A673 (cell line): ENCODE measurements at regions not wholly inside any gene's neighbourhood (a gene's known extent, or its start where the extent isn't known, plus 50 kb on each side); places are given as distances from the start of the nearest gene placed in this dataset.

Experiments
- BruUV-seq: library from RNA; stranded (reverse); fragments of 400-500 nt; replicated peaks from 2 replicates; lab custom pipeline; 2021; lab: Mats Ljungman, UMichigan
- CTCF ChIA-PET: fragments of 300-600 bp; sonication (Branson Sonifier 250); formaldehyde crosslinking; loops from one replicate; lab custom pipeline; 2022; ENCODE audit warnings: antibody characterized with exemption; lab: Charles Lee
- POLR2A ChIA-PET: fragments of 300-600 bp; sonication (Branson Sonifier 250); formaldehyde crosslinking; loops from one replicate; lab custom pipeline; 2022; ENCODE audit warnings: antibody characterized with exemption; ENCODE audit not compliant: low non-redundant PET; lab: Charles Lee
- DNase-seq: peaks from one replicate; pipeline ENCODE4 v3.0.0-alpha.2; 2015; ENCODE audit warnings: low spot score
- H3K27ac ChIP-seq: fragments of 200-600 bp; sonication (generic); 2 replicates; pipeline ENCODE4 v1.5.1; 2016; ENCODE audit warnings: mixed run types, low read depth, mild to moderate bottlenecking, mixed read lengths, antibody characterized with exemption, low read length; ENCODE audit not compliant: poor library complexity, severe bottlenecking
- H3K27me3 ChIP-seq: fragments of 200-600 bp; sonication (generic); replicated peaks from 2 replicates; pipeline ENCODE4 v1.6.1; 2017; ENCODE audit warnings: mixed run types, low read depth, mild to moderate bottlenecking, mixed read lengths, antibody characterized with exemption, low read length; ENCODE audit not compliant: insufficient read depth, poor library complexity
- H3K36me3 ChIP-seq: fragments of 200-600 bp; sonication (generic); 2 replicates; pipeline ENCODE4 v1.6.1; 2016; ENCODE audit warnings: mixed run types, mild to moderate bottlenecking, mixed read lengths, antibody characterized with exemption, low read length; ENCODE audit not compliant: insufficient read depth, poor library complexity, severe bottlenecking
- H3K4me1 ChIP-seq: fragments of 200-600 bp; sonication (generic); 2 replicates; pipeline ENCODE4 v1.6.1; 2017; ENCODE audit warnings: mixed run types, mild to moderate bottlenecking, mixed read lengths, antibody characterized with exemption, low read length; ENCODE audit not compliant: insufficient read depth, poor library complexity, severe bottlenecking
- H3K4me3 ChIP-seq: fragments of 200-600 bp; sonication (generic); 2 replicates; pipeline ENCODE4 v1.5.1; 2016; ENCODE audit warnings: low read depth, mixed run types, mild to moderate bottlenecking, mixed read lengths, low read length; ENCODE audit not compliant: poor library complexity, severe bottlenecking
- H3K9me3 ChIP-seq: fragments of 200-600 bp; sonication (generic); 2 replicates; pipeline ENCODE4 v1.6.1; 2016; ENCODE audit warnings: mixed run types, low read depth, mild to moderate bottlenecking, mixed read lengths, antibody characterized with exemption, low read length; ENCODE audit not compliant: poor library complexity, severe bottlenecking
- CTCF ChIP-seq: fragments of 300-800, 200-600 bp; sonication (generic); conservative IDR thresholded peaks from 2 replicates; pipeline ENCODE4 v1.5.1; 2017; ENCODE audit warnings: low read depth, mild to moderate bottlenecking, antibody characterized with exemption, low read length, moderate library complexity, mixed read lengths
- EZH2 ChIP-seq: fragments of 200-600 bp; sonication (generic); IDR thresholded peaks from 2 replicates; pipeline ENCODE4 v1.6.1; 2017; ENCODE audit warnings: borderline replicate concordance, low read depth, mild to moderate bottlenecking, mixed read lengths, antibody characterized with exemption, low read length; ENCODE audit not compliant: poor library complexity, severe bottlenecking
- intact Hi-C: fragments of 100-400 bp; cut with micrococcal nuclease; formaldehyde crosslinking; loops from one replicate; pipeline ENCODE4 v1.10.0; 2022; ENCODE audit not compliant: unreplicated experiment

GRCh38 chr13:39202746-39203145 is 164.5 kb downstream of the NHLRC3 start:
- Histone ChIP-seq H3K36me3 (no peaks in the 10 kb centered on the region), H3K4me1 (no peaks in the 10 kb centered on the region), H3K4me3 (no peak overlapping the region), H3K27me3 (no peaks in the 10 kb centered on the region), H3K9me3 (no peaks in the 10 kb centered on the region), H3K27ac (no peak overlapping the region)
- no TSS peak for BruUV-seq
- TF ChIP-seq CTCF = no peak
- ChIA-PET POLR2A (no interaction called here), CTCF (no interaction called here)
- intact Hi-C loops = no loop called here
- DNase-seq = no peak

GRCh38 chr13:39208636-39209035 is 170.4 kb downstream of the NHLRC3 start:
- H3K27me3 ChIP-seq = no peaks in the 10 kb centered on the region
- TF ChIP-seq EZH2 (no peak), CTCF (no peak)
- no peak overlapping the region for H3K4me3 ChIP-seq
- H3K4me1 ChIP-seq = no peaks in the 10 kb centered on the region
- BruUV-seq = no TSS peak
- ChIA-PET CTCF (no interaction called here), POLR2A (no interaction called here)
- H3K27ac ChIP-seq = no peak overlapping the region
- intact Hi-C loops = no loop called here
- no peaks in the 10 kb centered on the region for H3K36me3 ChIP-seq
- DNase-seq = no peak
- H3K9me3 ChIP-seq = no peaks in the 10 kb centered on the region

- TF ChIP-seq CTCF (no peak), EZH2 (no peak)
- DNase-seq = no peak
- H3K36me3 ChIP-seq = no peaks in the 10 kb centered on the region
- no peak overlapping the region for H3K4me3 ChIP-seq
- no peaks in the 10 kb centered on the region for H3K27me3 ChIP-seq
- no TSS peak for BruUV-seq
- POLR2A ChIA-PET = interaction anchor here (0.7 kb wide), 1 partner anchor 1260 kb away, joined by 3 read pairs; no protein-coding TSS in a partner anchor
- H3K9me3 ChIP-seq = no peaks in the 10 kb centered on the region
- CTCF ChIA-PET = no interaction called here
- H3K4me1 ChIP-seq = no peaks in the 10 kb centered on the region
- H3K27ac ChIP-seq = no peak overlapping the region
- intact Hi-C loops = no loop called here
These were observed 171.7 kb downstream of the NHLRC3 start for GRCh38 chr13:39209731-39210531.
